OCI-LY3 (cell line): ENCODE measurements at regions not wholly inside any gene's neighbourhood (a gene's known extent, or its start where the extent isn't known, plus 50 kb on each side); places are given as distances from the start of the nearest gene placed in this dataset.

Experiments
- CTCF ChIP-seq: fragments of 200-600, 300-600 bp; sonication (generic); IDR thresholded peaks from 2 replicates; pipeline ENCODE4 v1.5.1; 2014; ENCODE audit warnings: antibody characterized with exemption, low read length, low read depth
- EZH2phosphoT487 ChIP-seq: fragments of 200-600 bp; shearing (Covaris generic); IDR thresholded peaks from 2 replicates; pipeline ENCODE4 v1.6.1; 2018; ENCODE audit warnings: antibody characterized with exemption, mixed run types, low read depth

- TF ChIP-seq CTCF (no peak), EZH2phosphoT487 (no peak)
These were observed 293.4 kb upstream of the VWC2 start for GRCh38 chr7:49479936-49480544.
